ENCODE measurements at regions not wholly inside any gene's neighbourhood (a gene's known extent, or its start where the extent isn't known, plus 50 kb on each side); places are given as distances from the start of the nearest gene placed in this dataset.

DNA sequence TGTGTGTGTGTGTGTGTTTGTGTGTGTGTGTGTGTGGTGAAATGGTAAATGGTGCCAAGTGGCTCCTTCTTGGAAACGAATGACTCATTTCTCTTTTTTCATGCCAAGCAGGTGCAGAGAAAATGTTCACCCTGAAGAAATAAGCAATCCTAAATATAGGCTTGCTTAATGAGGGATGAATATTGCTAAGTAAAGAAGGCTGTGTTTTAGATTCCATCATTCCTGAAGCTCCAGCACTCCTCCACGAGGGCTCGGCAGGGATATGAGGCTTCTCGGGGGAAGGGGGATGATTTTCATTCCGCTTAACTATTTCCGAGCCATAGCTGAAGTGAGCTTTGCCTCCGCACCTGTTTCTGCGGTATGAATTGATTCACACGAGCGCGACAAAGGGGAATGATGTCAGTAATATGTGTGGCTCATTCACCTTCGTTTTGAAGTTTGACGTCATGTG is 72.9 kb downstream of the TSN start:
- POLR2A ChIA-PET = no interaction called here
- no peaks in the 10 kb centered on the region for H3K27me3 ChIP-seq (replicated peaks; ENCODE audit: control insufficient read depth, insufficient read depth, low read length)

DNA sequence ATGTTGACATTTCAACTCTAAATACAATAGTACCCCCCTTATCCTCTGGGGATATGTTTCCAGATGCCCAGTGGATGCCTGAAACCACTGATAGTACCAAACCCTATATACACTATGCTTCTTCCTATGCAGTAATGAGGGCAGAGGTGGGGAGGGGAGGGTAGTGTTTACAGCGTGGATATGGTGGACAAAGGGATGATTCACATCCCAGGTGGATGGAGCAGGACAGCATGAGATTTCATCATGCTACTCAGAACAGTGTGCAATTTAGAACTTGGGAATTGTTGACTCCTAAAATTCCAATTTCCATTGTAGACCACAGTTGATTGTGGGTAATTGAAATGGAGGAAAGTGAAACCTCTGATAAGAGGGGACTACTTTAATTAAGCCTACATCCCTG is 75.4 kb downstream of the TSN start:
- no peaks in the 10 kb centered on the region for H3K4me1 ChIP-seq
- no peak overlapping the region for H3K27ac Mint-ChIP-seq (ENCODE audit: unreplicated experiment)
- no peaks in the 10 kb centered on the region for H3K36me3 Mint-ChIP-seq (ENCODE audit: insufficient read depth, unreplicated experiment)
- no peak overlapping the region for H3K4me3 ChIP-seq (ENCODE audit: low read depth, low read length)
- H3K4me3 Mint-ChIP-seq (ENCODE audit: unreplicated experiment) = no peak overlapping the region
- intact Hi-C loops (cut with micrococcal nuclease; ENCODE audit: unreplicated experiment) = no loop called here
- peaks cover 8% of the 10 kb centered on the region for H3K27me3 Mint-ChIP-seq (ENCODE audit: insufficient read depth, unreplicated experiment)
- H3K36me3 ChIP-seq (ENCODE audit: control insufficient read depth, insufficient read depth, low read length) = no peaks in the 10 kb centered on the region
- H3K4me1 Mint-ChIP-seq (ENCODE audit: low read depth, unreplicated experiment) = peaks cover under 1% of the 10 kb centered on the region
- TF ChIP-seq, protein P1, sequence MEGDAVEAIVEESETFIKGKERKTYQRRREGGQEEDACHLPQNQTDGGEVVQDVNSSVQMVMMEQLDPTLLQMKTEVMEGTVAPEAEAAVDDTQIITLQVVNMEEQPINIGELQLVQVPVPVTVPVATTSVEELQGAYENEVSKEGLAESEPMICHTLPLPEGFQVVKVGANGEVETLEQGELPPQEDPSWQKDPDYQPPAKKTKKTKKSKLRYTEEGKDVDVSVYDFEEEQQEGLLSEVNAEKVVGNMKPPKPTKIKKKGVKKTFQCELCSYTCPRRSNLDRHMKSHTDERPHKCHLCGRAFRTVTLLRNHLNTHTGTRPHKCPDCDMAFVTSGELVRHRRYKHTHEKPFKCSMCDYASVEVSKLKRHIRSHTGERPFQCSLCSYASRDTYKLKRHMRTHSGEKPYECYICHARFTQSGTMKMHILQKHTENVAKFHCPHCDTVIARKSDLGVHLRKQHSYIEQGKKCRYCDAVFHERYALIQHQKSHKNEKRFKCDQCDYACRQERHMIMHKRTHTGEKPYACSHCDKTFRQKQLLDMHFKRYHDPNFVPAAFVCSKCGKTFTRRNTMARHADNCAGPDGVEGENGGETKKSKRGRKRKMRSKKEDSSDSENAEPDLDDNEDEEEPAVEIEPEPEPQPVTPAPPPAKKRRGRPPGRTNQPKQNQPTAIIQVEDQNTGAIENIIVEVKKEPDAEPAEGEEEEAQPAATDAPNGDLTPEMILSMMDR (IDR thresholded peaks at IDR 0.05; ENCODE audit: insufficient read depth in 1 of 2, low read depth in 1 of 2, low read length in 1 of 2, severe bottlenecking in 1 of 2, unreplicated experiment in 1 of 2) = no peak
- ChIA-PET CTCF (no interaction called here), POLR2A (no interaction called here)
- H3K9me3 ChIP-seq = no peaks in the 10 kb centered on the region
- DNase-seq = no peak
- no peaks in the 10 kb centered on the region for H3K9me3 Mint-ChIP-seq (ENCODE audit: unreplicated experiment)
- H3K27me3 ChIP-seq (replicated peaks; ENCODE audit: control insufficient read depth, insufficient read depth, low read length) = no peaks in the 10 kb centered on the region
- BruUV-seq (replicated peaks) = no TSS peak

More for the DNA sequence above, 72.9 kb downstream of the TSN start:
- no peaks in the 10 kb centered on the region for H3K9me3 Mint-ChIP-seq (ENCODE audit: unreplicated experiment)
- H3K27ac Mint-ChIP-seq (ENCODE audit: unreplicated experiment) = no peak overlapping the region
- CTCF ChIA-PET = no interaction called here
- intact Hi-C loops (cut with micrococcal nuclease; ENCODE audit: unreplicated experiment) = no loop called here
- H3K36me3 ChIP-seq (ENCODE audit: control insufficient read depth, insufficient read depth, low read length) = no peaks in the 10 kb centered on the region
- peaks cover 3% of the 10 kb centered on the region for H3K27me3 Mint-ChIP-seq (ENCODE audit: insufficient read depth, unreplicated experiment)
- no peak overlapping the region for H3K4me3 Mint-ChIP-seq (ENCODE audit: unreplicated experiment)
- no peaks in the 10 kb centered on the region for H3K4me1 ChIP-seq
- DNase-seq = no peak
- H3K36me3 Mint-ChIP-seq (ENCODE audit: insufficient read depth, unreplicated experiment) = no peaks in the 10 kb centered on the region
- TF ChIP-seq, protein P1 (IDR thresholded peaks at IDR 0.05; ENCODE audit: insufficient read depth in 1 of 2, low read depth in 1 of 2, low read length in 1 of 2, severe bottlenecking in 1 of 2, unreplicated experiment in 1 of 2) = no peak
- H3K9me3 ChIP-seq = 0 out of 2 replicates have a peak, but pooled peaks cover under 1% of the 10 kb centered on the region
- H3K4me1 Mint-ChIP-seq (ENCODE audit: low read depth, unreplicated experiment) = peaks cover 9% of the 10 kb centered on the region
- no TSS peak for BruUV-seq (replicated peaks)
- H3K4me3 ChIP-seq (ENCODE audit: low read depth, low read length) = no peak overlapping the region

DNA sequence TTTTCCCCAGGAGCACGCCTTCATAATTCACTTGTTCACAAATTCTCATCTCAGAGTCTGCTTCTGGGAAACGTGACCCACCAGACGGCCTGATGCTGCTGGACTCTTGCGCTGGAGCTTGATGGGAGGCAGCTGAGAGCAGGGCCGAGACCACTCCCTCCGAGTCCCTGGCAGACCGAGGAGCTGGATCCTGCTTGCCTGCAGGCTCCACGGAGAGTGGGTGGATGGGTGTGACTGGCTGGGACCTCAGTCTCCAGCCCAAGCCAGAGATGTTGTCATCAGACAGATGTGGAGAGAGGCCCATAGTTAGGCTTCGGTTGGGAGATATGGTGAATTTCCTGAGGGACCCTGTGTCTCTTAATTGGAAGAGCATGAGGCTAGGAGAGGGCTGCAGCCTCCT is 76.4 kb downstream of the TSN start:
- POLR2A ChIA-PET = no interaction called here
- Histone ChIP-seq H3K36me3 (ENCODE audit: control insufficient read depth, insufficient read depth, low read length) (no peaks in the 10 kb centered on the region), H3K4me3 (ENCODE audit: low read depth, low read length) (no peak overlapping the region), H3K4me1 (no peaks in the 10 kb centered on the region), H3K9me3 (no peaks in the 10 kb centered on the region), H3K27me3 (replicated peaks; ENCODE audit: control insufficient read depth, insufficient read depth, low read length) (no peaks in the 10 kb centered on the region)
- Mint-ChIP-seq H3K4me1 (ENCODE audit: low read depth, unreplicated experiment) (no peaks in the 10 kb centered on the region), H3K4me3 (ENCODE audit: unreplicated experiment) (no peak overlapping the region), H3K9me3 (ENCODE audit: unreplicated experiment) (peaks cover 6% of the 10 kb centered on the region), H3K36me3 (ENCODE audit: insufficient read depth, unreplicated experiment) (no peaks in the 10 kb centered on the region), H3K27me3 (ENCODE audit: insufficient read depth, unreplicated experiment) (peaks cover 10% of the 10 kb centered on the region), H3K27ac (ENCODE audit: unreplicated experiment) (no peak overlapping the region)
- no peak for DNase-seq
- CTCF ChIA-PET = no interaction called here
- intact Hi-C loops (cut with micrococcal nuclease; ENCODE audit: unreplicated experiment) = no loop called here
- no TSS peak for BruUV-seq (replicated peaks)
- TF ChIP-seq, protein P1 (IDR thresholded peaks at IDR 0.05; ENCODE audit: insufficient read depth in 1 of 2, low read depth in 1 of 2, low read length in 1 of 2, severe bottlenecking in 1 of 2, unreplicated experiment in 1 of 2) = no peak
